HUES6 (cell line): ENCODE measurements at regions not wholly inside any gene's neighbourhood (a gene's known extent, or its start where the extent isn't known, plus 50 kb on each side); places are given as distances from the start of the nearest gene placed in this dataset.
A peak's percentile ranks its signal among the peaks of the same experiment; 100 is the strongest.

Experiments used
- H3K27ac ChIP-seq: 2 replicates; pipeline ENCODE4 v1.7.0; 2013; ENCODE audit warnings: low read depth, mild to moderate bottlenecking, low read length, inconsistent platforms
- H3K27me3 ChIP-seq: 2 replicates; pipeline ENCODE4 v1.6.1; 2013; ENCODE audit warnings: low read length; ENCODE audit not compliant: control insufficient read depth, insufficient read depth
- H3K36me3 ChIP-seq: 2 replicates; pipeline ENCODE4 v1.6.1; 2013; ENCODE audit warnings: low read length; ENCODE audit not compliant: control insufficient read depth, insufficient read depth
- H3K4me1 ChIP-seq: 2 replicates; pipeline ENCODE4 v1.6.1; 2013; ENCODE audit warnings: low read length; ENCODE audit not compliant: control insufficient read depth, insufficient read depth
- H3K4me3 ChIP-seq: 2 replicates; pipeline ENCODE4 v1.5.1; 2013; ENCODE audit warnings: low read depth, low read length
- H3K9ac ChIP-seq: one replicate; pipeline ENCODE4 v1.6.1; 2013; ENCODE audit warnings: mild to moderate bottlenecking, low read length
- H3K9me3 ChIP-seq: 2 replicates; pipeline ENCODE4 v1.6.1; 2013; ENCODE audit warnings: low read depth, low read length; ENCODE audit not compliant: control insufficient read depth, insufficient read depth

- H3K4me3 ChIP-seq = no peak overlapping the region
- no peaks in the 10 kb centered on the region for H3K36me3 ChIP-seq
- no peak overlapping the region for H3K27ac ChIP-seq
- H3K9me3 ChIP-seq = no peaks in the 10 kb centered on the region
- peaks cover 10% of the 10 kb centered on the region; the same call in 1 of the 2 replicates for H3K4me1 ChIP-seq
- no peaks in the 10 kb centered on the region for H3K27me3 ChIP-seq
- H3K9ac ChIP-seq = peak overlapping the region; percentile 24
Measured at GRCh38 chr6:150549674-150550101, 50.0 kb upstream of the PLEKHG1 start.
